ENCODE measurements at regions not wholly inside any gene's neighbourhood (a gene's known extent, or its start where the extent isn't known, plus 50 kb on each side); places are given as distances from the start of the nearest gene placed in this dataset.

GRCh38 chr1:43008115-43009060 lies 49.7 kb upstream of the SLC2A1 start:
- DNase-seq (ENCODE audit: low read depth in 1 of 2, low spot score in 1 of 2): no peak
